RPMI7951 (cell line): ENCODE measurements at regions not wholly inside any gene's neighbourhood (a gene's known extent, or its start where the extent isn't known, plus 50 kb on each side); places are given as distances from the start of the nearest gene placed in this dataset.

Experiments
- DNase-seq: peaks from one replicate; pipeline ENCODE4 v3.0.0-alpha.2; 2012; ENCODE audit warnings: low read depth

- no peak for DNase-seq
Observed at GRCh38 chr3:124091716-124092115, 99.8 kb upstream of the ROPN1 start.

- no peak for DNase-seq
Observed at GRCh38 chr3:124092811-124093210, 100.9 kb upstream of the ROPN1 start.

- DNase-seq = no peak
Observed at GRCh38 chr3:124094496-124094895, 102.6 kb upstream of the ROPN1 start.

- no peak for DNase-seq
Observed at GRCh38 chr3:124097362-124098131, 105.6 kb upstream of the ROPN1 start.

- DNase-seq = no peak
Observed at GRCh38 chr3:124101643-124102042, 109.7 kb upstream of the ROPN1 start.

GRCh38 chr3:124107104-124107890, 115.4 kb upstream of the ROPN1 start:
- DNase-seq = peak; percentile 26

GRCh38 chr3:124108446-124108845, 116.5 kb upstream of the ROPN1 start:
- no peak for DNase-seq

GRCh38 chr3:124113485-124113884, 121.6 kb upstream of the ROPN1 start:
- DNase-seq = no peak

- peak; percentile 34 for DNase-seq
Observed at GRCh38 chr3:124115279-124115678, 123.4 kb upstream of the ROPN1 start.

- peak; percentile 18 for DNase-seq
Observed at GRCh38 chr3:124115956-124116355, 124.0 kb upstream of the ROPN1 start.

- DNase-seq = no peak
Observed at GRCh38 chr3:124116906-124117305, 125.0 kb upstream of the ROPN1 start.

- DNase-seq = peak; percentile 71
Observed at GRCh38 chr3:124117486-124117885, 125.6 kb upstream of the ROPN1 start.

GRCh38 chr3:124118397-124118796, 126.5 kb upstream of the ROPN1 start:
- peak; percentile 68 for DNase-seq

- DNase-seq = peak; percentile 57
Observed at GRCh38 chr3:124119056-124119716, 127.3 kb upstream of the ROPN1 start.

- DNase-seq = no peak
Observed at GRCh38 chr3:124121379-124122312, 129.7 kb upstream of the ROPN1 start.

GRCh38 chr3:124125315-124125714, 133.4 kb upstream of the ROPN1 start:
- no peak for DNase-seq

- no peak for DNase-seq
Observed at GRCh38 chr3:124126436-124127023, 134.6 kb upstream of the ROPN1 start.

- DNase-seq = no peak
Observed at GRCh38 chr3:124131158-124131557, 139.2 kb upstream of the ROPN1 start.

- no peak for DNase-seq
Observed at GRCh38 chr3:124131580-124131979, 139.7 kb upstream of the ROPN1 start.

- no peak for DNase-seq
Observed at GRCh38 chr3:124132813-124133212, 140.9 kb upstream of the ROPN1 start.

GRCh38 chr3:124133366-124133940, 141.5 kb upstream of the ROPN1 start:
- no peak for DNase-seq
